Activated CD4-positive, alpha-beta T cell treated with anti-CD3 and anti-CD28 coated beads, Interleukin-2, Interleukin-6, amounts not matched to agents 100 ng/mL and 50 ng/mL, durations not matched to agents 16 hours and 8 hours (primary cell): ENCODE measurements at regions not wholly inside any gene's neighbourhood (a gene's known extent, or its start where the extent isn't known, plus 50 kb on each side); places are given as distances from the start of the nearest gene placed in this dataset.
"Not testable (repeated sequence)": the region's sequence is repeated elsewhere in the genome, so short reads cannot be mapped to it uniquely, and the experiment has no call there.

Experiments used
- DNase-seq: peaks from one replicate; pipeline ENCODE4 v3.0.0-alpha.2; 2020

GRCh38 chr10:35958609-35959008 lies 316.5 kb upstream of the FZD8 start:
- not testable (repeated sequence) for DNase-seq

- DNase-seq = no peak
These were observed 308.6 kb upstream of the FZD8 start for GRCh38 chr10:35950701-35951100.

GRCh38 chr10:35950226-35950625 lies 308.1 kb upstream of the FZD8 start:
- DNase-seq = no peak

- DNase-seq = no peak
These were observed 307.7 kb upstream of the FZD8 start for GRCh38 chr10:35949811-35950211.

- no peak for DNase-seq
These were observed 304.5 kb upstream of the FZD8 start for GRCh38 chr10:35946556-35946955.

- no peak for DNase-seq
These were observed 300.0 kb upstream of the FZD8 start for GRCh38 chr10:35942057-35942456.

GRCh38 chr10:35940141-35941041 lies 298.3 kb upstream of the FZD8 start:
- no peak for DNase-seq

GRCh38 chr10:35938160-35938559 lies 296.1 kb upstream of the FZD8 start:
- DNase-seq = no peak

GRCh38 chr10:35937546-35937945 lies 295.4 kb upstream of the FZD8 start:
- DNase-seq = no peak

- no peak for DNase-seq
These were observed 292.5 kb upstream of the FZD8 start for GRCh38 chr10:35934642-35934995.

- DNase-seq = no peak
These were observed 292.0 kb upstream of the FZD8 start for GRCh38 chr10:35933940-35934641.

- DNase-seq = no peak
These were observed 291.4 kb upstream of the FZD8 start for GRCh38 chr10:35933491-35933890.

- not testable (repeated sequence) for DNase-seq
These were observed 287.9 kb upstream of the FZD8 start for GRCh38 chr10:35929962-35930361.

- no peak for DNase-seq
These were observed 286.7 kb upstream of the FZD8 start for GRCh38 chr10:35928748-35929147.

- DNase-seq = no peak
These were observed 285.9 kb upstream of the FZD8 start for GRCh38 chr10:35927990-35928488.

- no peak for DNase-seq
These were observed 285.2 kb upstream of the FZD8 start for GRCh38 chr10:35927341-35927740.

- no peak for DNase-seq
These were observed 284.8 kb upstream of the FZD8 start for GRCh38 chr10:35926846-35927245.

- no peak for DNase-seq
These were observed 283.4 kb upstream of the FZD8 start for GRCh38 chr10:35925493-35925892.

GRCh38 chr10:35924759-35925158 lies 282.7 kb upstream of the FZD8 start:
- DNase-seq = no peak

- DNase-seq = no peak
These were observed 280.9 kb upstream of the FZD8 start for GRCh38 chr10:35922876-35923600.

- no peak for DNase-seq
These were observed 279.8 kb upstream of the FZD8 start for GRCh38 chr10:35921866-35922350.

- no peak for DNase-seq
These were observed 274.7 kb upstream of the FZD8 start for GRCh38 chr10:35916791-35917190.

GRCh38 chr10:35913628-35914027 lies 271.5 kb upstream of the FZD8 start:
- no peak for DNase-seq
